Ishikawa (cell line): ENCODE measurements at regions not wholly inside any gene's neighbourhood (a gene's known extent, or its start where the extent isn't known, plus 50 kb on each side); places are given as distances from the start of the nearest gene placed in this dataset.

Experiments
- TAF1 ChIP-seq: IDR thresholded peaks from 2 replicates; pipeline ENCODE4 v1.6.1; 2012; ENCODE audit warnings: low read depth, mild to moderate bottlenecking
- YY1 ChIP-seq: IDR thresholded peaks from 2 replicates; pipeline ENCODE4 v1.6.1; 2012; ENCODE audit warnings: low read depth
- ZBTB7A ChIP-seq: IDR thresholded peaks from 2 replicates; pipeline ENCODE4 v1.6.1; 2012; ENCODE audit warnings: low read depth
- TF ChIP-seq, protein P1 (sequence below): IDR thresholded peaks from 2 replicates; pipeline ENCODE4 v1.6.1; 2012; ENCODE audit warnings: low read depth, mild to moderate bottlenecking

DNA sequence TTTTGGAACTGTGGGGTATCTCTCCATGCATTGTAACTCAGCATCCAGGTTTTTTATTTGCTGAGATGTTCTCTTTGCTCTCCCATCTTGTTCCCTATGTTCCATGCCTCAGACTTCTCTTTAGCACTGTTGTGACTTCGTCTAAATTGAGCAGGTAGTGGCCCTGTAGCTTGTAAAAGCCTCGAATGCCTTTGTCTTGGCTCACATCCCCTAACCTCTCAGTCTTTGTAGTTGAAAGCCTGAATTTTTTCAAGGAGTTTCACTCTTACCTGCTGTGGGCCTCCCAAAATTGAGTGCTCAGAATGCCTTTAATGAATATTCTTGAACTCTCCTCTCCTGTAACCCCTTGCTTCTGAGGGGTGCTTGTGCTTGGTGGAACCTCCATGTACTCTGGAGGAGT is 1137.3 kb downstream of the REEP3 start:
- TF ChIP-seq TAF1 (no peak), ZBTB7A (no peak), YY1 (no peak)
- TF ChIP-seq, protein P1, sequence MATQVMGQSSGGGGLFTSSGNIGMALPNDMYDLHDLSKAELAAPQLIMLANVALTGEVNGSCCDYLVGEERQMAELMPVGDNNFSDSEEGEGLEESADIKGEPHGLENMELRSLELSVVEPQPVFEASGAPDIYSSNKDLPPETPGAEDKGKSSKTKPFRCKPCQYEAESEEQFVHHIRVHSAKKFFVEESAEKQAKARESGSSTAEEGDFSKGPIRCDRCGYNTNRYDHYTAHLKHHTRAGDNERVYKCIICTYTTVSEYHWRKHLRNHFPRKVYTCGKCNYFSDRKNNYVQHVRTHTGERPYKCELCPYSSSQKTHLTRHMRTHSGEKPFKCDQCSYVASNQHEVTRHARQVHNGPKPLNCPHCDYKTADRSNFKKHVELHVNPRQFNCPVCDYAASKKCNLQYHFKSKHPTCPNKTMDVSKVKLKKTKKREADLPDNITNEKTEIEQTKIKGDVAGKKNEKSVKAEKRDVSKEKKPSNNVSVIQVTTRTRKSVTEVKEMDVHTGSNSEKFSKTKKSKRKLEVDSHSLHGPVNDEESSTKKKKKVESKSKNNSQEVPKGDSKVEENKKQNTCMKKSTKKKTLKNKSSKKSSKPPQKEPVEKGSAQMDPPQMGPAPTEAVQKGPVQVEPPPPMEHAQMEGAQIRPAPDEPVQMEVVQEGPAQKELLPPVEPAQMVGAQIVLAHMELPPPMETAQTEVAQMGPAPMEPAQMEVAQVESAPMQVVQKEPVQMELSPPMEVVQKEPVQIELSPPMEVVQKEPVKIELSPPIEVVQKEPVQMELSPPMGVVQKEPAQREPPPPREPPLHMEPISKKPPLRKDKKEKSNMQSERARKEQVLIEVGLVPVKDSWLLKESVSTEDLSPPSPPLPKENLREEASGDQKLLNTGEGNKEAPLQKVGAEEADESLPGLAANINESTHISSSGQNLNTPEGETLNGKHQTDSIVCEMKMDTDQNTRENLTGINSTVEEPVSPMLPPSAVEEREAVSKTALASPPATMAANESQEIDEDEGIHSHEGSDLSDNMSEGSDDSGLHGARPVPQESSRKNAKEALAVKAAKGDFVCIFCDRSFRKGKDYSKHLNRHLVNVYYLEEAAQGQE: no peak
